A204.1 (cell line): ENCODE measurements at regions not wholly inside any gene's neighbourhood (a gene's known extent, or its start where the extent isn't known, plus 50 kb on each side); places are given as distances from the start of the nearest gene placed in this dataset.
"Not testable (repeated sequence)": the region's sequence is repeated elsewhere in the genome, so short reads cannot be mapped to it uniquely, and the experiment has no call there.

Experiments
- FAIRE-seq: peaks from 2 replicates; lab custom pipeline; 2012; peaks lifted over from hg19 to GRCh38; lab: Jason Lieb, UNC

- no peak for FAIRE-seq
Observed at GRCh38 chr12:83689333-83689732, 1002.6 kb downstream of the TMTC2 start.

- no peak for FAIRE-seq
Observed at GRCh38 chr12:83676781-83677295, 990.1 kb downstream of the TMTC2 start.

- FAIRE-seq: no peak
Observed at GRCh38 chr12:83666690-83667089, 980.0 kb downstream of the TMTC2 start.

GRCh38 chr12:83665634-83666218 lies 979.0 kb downstream of the TMTC2 start:
- FAIRE-seq: no peak

- no peak for FAIRE-seq
Observed at GRCh38 chr12:83664650-83665049, 977.9 kb downstream of the TMTC2 start.

GRCh38 chr12:83660727-83661358 lies 974.1 kb downstream of the TMTC2 start:
- no peak for FAIRE-seq

GRCh38 chr12:83659321-83659720 lies 972.6 kb downstream of the TMTC2 start:
- no peak for FAIRE-seq

GRCh38 chr12:83656004-83656403 lies 969.3 kb downstream of the TMTC2 start:
- no peak for FAIRE-seq

- no peak for FAIRE-seq
Observed at GRCh38 chr12:83642205-83642604, 955.5 kb downstream of the TMTC2 start.

GRCh38 chr12:83641789-83642188 lies 955.1 kb downstream of the TMTC2 start:
- no peak for FAIRE-seq

- no peak for FAIRE-seq
Observed at GRCh38 chr12:83634726-83635267, 948.1 kb downstream of the TMTC2 start.

GRCh38 chr12:83630526-83630925 lies 943.8 kb downstream of the TMTC2 start:
- FAIRE-seq: no peak

- FAIRE-seq: no peak
Observed at GRCh38 chr12:83629931-83630330, 943.2 kb downstream of the TMTC2 start.

- FAIRE-seq: no peak
Observed at GRCh38 chr12:83622205-83622604, 935.5 kb downstream of the TMTC2 start.

- FAIRE-seq: no peak
Observed at GRCh38 chr12:83619973-83620372, 933.3 kb downstream of the TMTC2 start.

GRCh38 chr12:83615152-83615551 lies 928.4 kb downstream of the TMTC2 start:
- no peak for FAIRE-seq

- no peak for FAIRE-seq
Observed at GRCh38 chr12:83613586-83614110, 926.9 kb downstream of the TMTC2 start.

GRCh38 chr12:83603106-83603505 lies 916.4 kb downstream of the TMTC2 start:
- FAIRE-seq: no peak

GRCh38 chr12:83575326-83575725 lies 888.6 kb downstream of the TMTC2 start:
- no peak for FAIRE-seq

GRCh38 chr12:83574142-83574541 lies 887.4 kb downstream of the TMTC2 start:
- no peak for FAIRE-seq

- FAIRE-seq: no peak
Observed at GRCh38 chr12:83573671-83574070, 887.0 kb downstream of the TMTC2 start.

GRCh38 chr12:83559650-83560049 lies 872.9 kb downstream of the TMTC2 start:
- FAIRE-seq: no peak

GRCh38 chr12:83556040-83556439 lies 869.3 kb downstream of the TMTC2 start:
- FAIRE-seq: not testable (repeated sequence)

GRCh38 chr12:83541446-83541845 lies 854.7 kb downstream of the TMTC2 start:
- FAIRE-seq: no peak
